Muscle of back (tissue), 3 donors: ENCODE measurements at regions not wholly inside any gene's neighbourhood (a gene's known extent, or its start where the extent isn't known, plus 50 kb on each side); places are given as distances from the start of the nearest gene placed in this dataset.

Source experiments
- DNase-seq, 3 donors: peaks; one replicate each; pipeline versions ENCODE4 v3.0.0 to v3.0.0-alpha.2; 2013

GRCh38 chr5:175285261-175285660 is 158.7 kb downstream of the DRD1 start:
- DNase-seq, result peak in 1 of 3 donors; percentile 37

- DNase-seq, result no peak
Observed at GRCh38 chr5:175284806-175285205, 159.2 kb downstream of the DRD1 start.

DNA sequence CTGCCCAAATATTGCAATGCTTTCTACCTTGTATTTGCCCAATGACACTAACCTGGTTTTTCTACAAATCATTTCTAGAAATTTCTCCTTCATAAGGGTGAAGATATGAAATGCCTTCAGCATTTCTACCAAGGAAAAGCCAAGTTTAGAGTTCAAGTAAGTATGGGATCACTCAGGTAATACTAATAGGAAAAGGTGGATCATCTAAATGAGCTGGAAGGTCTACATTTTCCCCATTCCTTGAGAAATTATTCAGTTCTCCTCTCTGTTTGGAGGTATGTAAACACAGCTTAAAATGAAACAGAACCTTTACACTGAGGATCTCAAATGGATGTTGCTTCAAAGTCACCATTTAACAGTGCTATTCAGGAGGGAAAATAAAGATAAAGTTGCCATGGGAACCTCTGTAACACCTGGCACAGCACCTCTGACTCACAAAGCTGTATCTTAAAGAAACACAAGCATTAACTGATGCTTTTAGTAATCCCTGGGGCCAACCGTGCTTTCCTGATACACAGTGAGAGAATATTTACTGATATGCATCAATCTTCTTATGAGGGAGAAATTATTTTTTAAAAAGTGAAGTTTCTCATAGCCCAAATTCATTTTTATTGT is 161.3 kb downstream of the DRD1 start:
- DNase-seq, result no peak

- no peak for DNase-seq
Observed at GRCh38 chr5:175281714-175282113, 162.3 kb downstream of the DRD1 start.

GRCh38 chr5:175281257-175281656 is 162.7 kb downstream of the DRD1 start:
- no peak for DNase-seq

GRCh38 chr5:175279506-175279905 is 164.5 kb downstream of the DRD1 start:
- no peak for DNase-seq

- DNase-seq, result no peak
Observed at GRCh38 chr5:175275748-175276147, 168.2 kb downstream of the DRD1 start.

GRCh38 chr5:175275097-175275496 is 168.9 kb downstream of the DRD1 start:
- no peak for DNase-seq

GRCh38 chr5:175274171-175274570 is 169.8 kb downstream of the DRD1 start:
- DNase-seq, result no peak

- no peak for DNase-seq
Observed at GRCh38 chr5:175264406-175264805, 179.6 kb downstream of the DRD1 start.

DNA sequence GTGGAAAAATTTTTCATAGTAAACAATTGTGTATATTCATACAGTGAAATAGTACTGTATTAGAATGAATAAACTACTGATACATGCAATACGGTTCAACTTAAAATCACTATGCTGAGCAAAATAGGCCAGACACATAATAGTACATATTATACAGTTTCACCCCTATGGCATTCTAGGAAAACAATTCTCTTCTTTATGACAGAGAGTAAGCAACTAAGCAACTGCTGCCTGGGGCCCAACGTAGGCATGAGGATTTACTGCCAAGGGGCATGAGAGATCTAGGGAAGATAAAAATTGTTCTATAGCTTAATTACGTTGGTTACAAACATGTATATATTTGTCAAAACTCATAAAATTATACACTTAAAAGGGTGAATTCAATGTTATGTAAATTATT is 180.2 kb downstream of the DRD1 start:
- DNase-seq, result no peak

DNA sequence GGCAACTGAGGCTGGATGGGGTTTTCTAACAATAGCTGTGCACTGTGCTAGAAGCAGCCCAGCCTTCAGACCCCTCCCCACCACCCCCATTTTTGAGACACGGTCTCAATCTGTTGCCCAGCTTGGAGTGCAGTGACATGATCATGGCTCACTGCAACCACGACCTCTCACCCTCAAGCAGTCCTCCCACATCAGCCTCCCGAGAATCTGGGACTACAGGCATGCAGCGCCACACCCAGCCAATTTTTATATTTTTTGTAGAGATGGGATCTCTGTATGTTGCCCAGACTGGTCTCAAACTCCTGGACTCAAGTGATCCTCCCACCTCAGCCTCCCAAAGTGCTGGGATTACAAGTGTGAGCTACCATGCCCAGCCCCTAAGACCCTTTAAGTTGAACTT is 182.5 kb downstream of the DRD1 start:
- DNase-seq, result no peak

GRCh38 chr5:175261037-175261436 is 182.9 kb downstream of the DRD1 start:
- no peak for DNase-seq

DNA sequence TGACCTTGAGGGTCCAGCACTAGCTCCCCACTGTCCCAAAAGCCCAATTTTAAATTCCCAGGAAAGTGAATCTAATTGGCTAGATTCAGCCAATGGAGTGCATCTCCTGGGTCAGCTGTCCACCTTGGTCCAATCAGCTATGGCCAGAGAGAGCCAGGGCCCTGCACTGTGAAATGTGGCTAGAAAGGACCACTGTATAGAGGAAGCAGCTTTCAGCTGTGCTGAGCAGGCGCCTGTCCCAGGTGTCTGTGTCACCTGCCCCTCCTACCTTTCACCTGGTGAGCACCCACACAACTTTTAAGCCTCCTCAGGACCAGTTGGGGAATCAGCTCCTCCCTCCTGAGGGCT is 186.2 kb downstream of the DRD1 start:
- DNase-seq, result no peak

DNA sequence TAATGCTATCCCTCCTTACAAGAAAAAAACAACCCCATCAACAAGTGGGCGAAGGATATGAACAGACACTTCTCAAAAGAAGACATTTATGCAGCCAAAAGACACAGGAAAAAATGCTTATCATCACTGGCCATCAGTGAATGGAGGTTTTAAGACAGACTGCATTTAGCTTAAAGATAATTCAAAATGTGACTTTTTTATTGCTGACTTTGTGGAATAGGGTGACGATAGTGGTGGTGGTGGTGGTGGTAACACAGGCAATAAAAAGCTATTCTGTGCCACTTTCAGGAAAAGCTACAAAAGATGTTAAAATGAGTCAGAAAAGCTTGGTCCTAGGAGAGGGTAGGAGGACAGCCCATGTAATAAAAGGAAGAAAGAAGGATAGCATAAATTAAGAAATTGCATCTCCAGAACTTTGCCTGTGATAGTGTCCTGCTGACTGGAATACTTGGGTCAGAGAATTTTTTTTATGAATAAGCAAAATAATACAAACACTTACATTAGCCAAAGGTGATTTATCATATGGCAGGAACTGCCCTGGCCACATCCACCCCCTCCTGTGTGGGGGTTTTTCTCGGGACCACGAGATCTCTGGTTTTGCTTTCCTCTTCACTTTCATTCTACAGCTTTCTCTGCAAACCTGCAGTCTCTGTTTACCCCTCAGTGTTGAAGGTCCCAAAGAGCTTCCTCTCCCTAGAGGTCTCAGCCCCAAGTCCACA is 186.7 kb downstream of the DRD1 start:
- DNase-seq, result no peak

DNA sequence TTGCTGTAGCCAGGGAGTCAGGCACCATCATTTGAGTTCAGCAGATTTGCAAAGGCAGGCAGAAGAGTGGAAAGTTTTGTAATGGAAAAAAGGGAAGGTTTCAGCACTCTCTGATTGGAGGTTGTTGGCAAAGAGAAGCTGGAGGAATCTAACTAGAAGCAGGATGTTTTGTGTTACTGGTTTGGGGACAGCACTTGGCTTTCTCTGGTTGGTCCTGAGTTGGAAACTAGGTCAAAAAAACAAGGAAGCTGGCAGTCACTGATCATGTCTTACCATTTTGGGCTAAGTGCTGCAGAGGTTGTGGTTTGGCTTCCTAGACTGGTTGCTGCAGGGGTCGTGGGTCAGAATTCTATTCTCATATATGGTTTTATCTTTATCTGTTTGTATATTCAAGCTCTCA is 189.8 kb downstream of the DRD1 start:
- DNase-seq, result no peak

DNA sequence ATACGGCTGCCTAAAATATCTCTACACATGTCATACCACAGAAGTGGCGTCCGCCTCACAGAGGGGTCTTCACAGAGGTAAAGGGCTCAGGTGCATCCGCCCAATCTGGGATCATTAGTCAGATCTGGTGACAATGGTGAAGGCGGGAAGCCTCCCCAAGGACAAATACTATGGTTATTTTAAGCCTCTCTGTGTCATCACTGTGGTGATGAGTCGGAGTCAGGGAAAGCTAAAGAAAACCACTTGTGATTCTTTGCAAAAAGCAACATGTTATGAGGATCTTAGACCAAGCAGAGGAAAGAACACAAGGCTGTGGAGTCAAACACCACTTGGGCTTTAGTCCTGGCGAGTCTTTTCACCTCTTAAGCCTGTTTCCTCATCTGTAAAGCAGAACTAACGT is 190.4 kb downstream of the DRD1 start:
- no peak for DNase-seq

DNA sequence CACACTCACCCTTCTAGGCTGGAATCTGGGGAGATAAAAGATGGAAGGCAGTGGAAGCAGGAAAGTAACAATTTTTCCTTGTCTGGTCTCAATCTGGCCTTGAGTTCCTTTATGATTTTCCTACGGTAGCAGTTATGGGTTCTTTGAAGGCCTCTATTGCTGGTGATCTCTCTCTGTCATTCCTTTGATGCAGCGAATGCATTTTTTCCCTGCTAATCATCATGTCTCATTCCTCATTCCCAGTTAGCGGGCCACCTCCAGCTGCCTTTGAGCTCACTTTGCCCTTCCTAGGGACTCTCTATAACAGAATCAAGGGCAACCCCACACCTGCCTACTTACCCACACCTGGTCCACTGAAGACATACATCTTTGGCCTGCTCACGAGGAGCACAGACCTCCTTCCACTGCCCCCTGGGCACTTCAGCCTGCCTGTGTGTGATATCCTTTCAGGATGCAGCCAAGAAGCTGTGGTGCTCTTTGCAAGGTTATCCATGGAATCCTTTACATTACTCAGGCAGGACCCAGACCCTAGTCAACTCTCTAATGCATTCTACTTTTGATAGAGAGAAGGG is 191.7 kb downstream of the DRD1 start:
- no peak for DNase-seq

DNA sequence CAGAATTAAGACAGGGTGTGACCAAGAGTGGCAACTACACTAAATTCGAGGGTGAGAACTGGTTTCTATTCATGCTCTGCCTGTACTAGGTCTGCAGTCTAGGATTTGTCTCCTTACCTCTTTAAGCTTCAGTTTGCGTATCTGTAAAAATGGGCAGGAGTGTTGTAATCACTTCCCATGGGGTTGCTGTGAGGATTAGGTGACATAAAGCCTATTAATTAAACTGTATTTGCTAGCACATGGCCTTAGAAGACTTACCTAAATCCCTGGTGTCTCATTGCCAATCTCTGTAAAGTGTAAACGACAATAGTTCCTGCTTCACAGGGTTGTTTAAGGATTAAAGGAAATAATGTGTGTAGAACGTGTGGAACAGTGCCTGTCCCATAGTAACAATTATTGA is 193.6 kb downstream of the DRD1 start:
- no peak for DNase-seq

DNA sequence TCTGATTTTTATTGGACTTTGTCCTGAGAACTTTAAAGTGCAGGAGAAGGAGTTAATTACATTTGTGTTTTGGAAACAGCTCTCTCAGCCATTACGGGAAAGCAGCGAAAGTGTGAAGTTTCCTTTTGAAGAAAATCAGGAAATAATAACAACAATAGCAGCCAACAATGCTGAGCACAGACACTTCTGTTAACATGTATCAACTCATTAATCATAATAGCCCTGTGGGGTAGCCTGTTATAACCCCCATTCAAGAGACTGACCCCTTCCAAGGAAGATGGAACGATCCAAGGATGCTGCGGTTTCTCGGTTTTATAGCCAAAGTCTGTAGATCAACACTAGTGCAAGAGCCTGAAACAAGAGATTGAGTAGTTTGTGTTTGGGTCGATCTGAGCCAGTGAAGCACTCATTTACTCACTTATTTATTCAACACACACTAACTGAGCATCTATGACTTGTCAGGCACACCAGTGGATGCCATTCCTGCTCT is 195.5 kb downstream of the DRD1 start:
- DNase-seq, result no peak

DNA sequence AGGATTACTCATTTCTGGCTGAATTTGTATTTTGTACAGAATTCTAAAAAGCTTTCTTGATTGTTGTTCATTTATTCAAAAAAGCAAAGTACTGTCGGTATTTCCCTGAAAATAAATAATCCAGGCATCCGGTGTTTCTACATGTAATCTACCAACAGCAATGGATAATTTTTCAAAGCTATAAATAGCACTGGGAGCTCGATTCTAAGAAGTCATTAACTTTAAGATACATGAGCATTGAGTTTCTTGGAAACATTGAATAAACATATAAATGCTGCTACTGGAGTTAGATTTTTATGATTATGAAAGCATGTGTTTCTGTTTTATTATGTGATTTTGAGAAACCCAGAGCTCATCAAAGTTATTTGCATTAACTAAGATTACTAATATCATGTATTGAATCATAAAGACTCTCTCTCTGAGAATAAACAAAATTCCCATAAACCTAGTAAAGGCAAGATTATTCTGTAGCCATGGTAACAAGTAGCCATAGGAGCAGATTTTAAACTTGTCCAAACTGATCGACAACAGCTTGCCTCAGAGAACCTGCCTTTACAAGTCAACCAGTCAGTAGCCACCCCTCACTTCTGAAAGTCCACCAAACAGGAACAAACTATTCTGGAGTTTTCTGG is 197.0 kb downstream of the DRD1 start:
- DNase-seq, result no peak

- peak in 1 of 3 donors; percentile 91 for DNase-seq
Observed at GRCh38 chr5:175246242-175246888, 197.6 kb downstream of the DRD1 start.

GRCh38 chr5:175243441-175243840 is 200.5 kb downstream of the DRD1 start:
- DNase-seq, result no peak
